GM12892 (cell line): ENCODE measurements at regions not wholly inside any gene's neighbourhood (a gene's known extent, or its start where the extent isn't known, plus 50 kb on each side); places are given as distances from the start of the nearest gene placed in this dataset.

Experiments used
- POLR2A ChIP-seq: IDR thresholded peaks from 2 replicates; pipeline ENCODE4 v1.6.1; 2011; ENCODE audit warnings: low read depth, low read length, control low read depth
- POLR2AphosphoS5 ChIP-seq: IDR thresholded peaks from 2 replicates; pipeline ENCODE4 v1.6.1; 2011; ENCODE audit warnings: low read depth, low read length, control low read depth

GRCh38 chr13:47064381-47064780 lies 167.5 kb upstream of the HTR2A start:
- TF ChIP-seq POLR2A: no peak
- no peak for TF ChIP-seq POLR2AphosphoS5
